HG03432 (cell line): ENCODE measurements at regions not wholly inside any gene's neighbourhood (a gene's known extent, or its start where the extent isn't known, plus 50 kb on each side); places are given as distances from the start of the nearest gene placed in this dataset.

Source experiments
- ATAC-seq: cut with Tn5 transposase; IDR thresholded peaks from one replicate; pipeline ENCODE4 v1.9.1; 2021; ENCODE audit warnings: mild to moderate bottlenecking, moderate library complexity; ENCODE audit not compliant: unreplicated experiment

DNA sequence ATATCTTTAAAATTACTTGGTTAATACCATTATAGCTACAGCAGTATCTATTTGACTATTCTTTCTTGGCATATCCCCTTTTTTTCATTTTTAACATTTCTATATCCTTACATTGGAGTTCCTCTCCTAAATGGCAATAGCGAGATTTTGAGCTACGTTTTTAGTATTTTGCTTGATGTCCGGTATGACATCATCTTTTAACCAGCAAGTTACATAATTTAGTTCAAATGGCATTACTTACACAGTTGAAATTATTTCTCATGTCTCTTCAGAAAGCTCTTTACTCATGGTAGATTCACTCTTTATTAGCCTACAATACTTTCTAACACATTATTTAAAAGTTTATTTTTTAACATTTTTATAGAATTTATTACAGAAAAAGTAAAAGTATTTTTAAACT lies 701.7 kb upstream of the EPHA7 start:
- ATAC-seq, result no peak

DNA sequence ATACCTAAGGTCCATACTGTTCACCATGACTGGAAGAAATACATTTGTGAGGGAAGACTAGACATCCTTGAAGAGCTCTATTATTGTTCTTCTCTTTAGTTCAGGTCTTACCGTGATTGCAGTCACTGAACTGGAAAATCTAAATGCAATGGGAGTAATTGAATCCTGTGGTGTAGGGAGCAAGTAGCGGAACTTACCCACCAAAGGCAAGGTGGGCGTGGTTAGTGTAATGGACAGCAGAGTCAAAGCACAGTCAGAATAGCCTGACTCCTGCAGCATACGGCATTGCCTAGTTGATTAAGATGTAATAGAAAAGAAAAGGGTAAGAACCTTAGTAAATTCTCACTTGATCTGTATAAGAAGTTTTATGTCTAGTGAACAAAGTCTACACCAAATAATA lies 679.7 kb upstream of the EPHA7 start:
- ATAC-seq, result no peak

DNA sequence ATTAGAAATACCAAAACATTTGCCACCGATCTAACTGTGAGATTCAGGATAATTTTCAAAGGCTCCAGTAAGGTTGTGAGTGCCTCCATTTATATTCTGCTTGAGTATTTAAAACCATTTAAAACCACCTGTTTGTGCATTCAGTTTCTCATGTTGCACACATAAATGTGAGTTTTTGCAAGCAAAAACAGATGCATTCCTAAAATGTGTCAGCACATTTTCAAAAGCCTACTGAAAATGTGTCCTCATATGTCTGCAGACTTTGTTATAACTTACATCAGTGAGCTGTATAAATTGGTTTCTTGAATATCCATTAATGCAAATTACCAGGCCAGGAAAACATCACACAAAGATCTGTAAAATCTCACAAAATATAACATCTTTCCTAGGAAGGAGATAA lies 676.6 kb upstream of the EPHA7 start:
- no peak for ATAC-seq

GRCh38 chr6:94089941-94090340 lies 670.6 kb upstream of the EPHA7 start:
- ATAC-seq, result no peak

DNA sequence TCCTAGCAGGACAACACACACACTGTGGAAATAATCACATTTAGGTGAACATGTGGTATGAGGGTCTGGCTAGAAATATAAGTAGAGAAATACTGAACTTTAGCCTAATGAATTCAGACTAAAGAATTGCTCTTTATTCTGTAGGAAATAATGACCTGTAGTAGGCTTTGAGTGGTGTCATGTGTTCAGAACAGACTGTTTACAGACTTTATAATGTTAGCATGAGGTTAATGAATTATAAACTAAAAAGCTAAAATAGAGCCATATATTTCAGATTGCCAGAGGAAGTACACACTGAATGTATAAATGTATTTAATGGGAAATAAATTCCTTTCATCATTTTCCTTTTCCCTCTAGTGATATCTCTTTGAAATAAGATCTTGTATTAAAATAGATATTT lies 669.5 kb upstream of the EPHA7 start:
- ATAC-seq, result no peak

DNA sequence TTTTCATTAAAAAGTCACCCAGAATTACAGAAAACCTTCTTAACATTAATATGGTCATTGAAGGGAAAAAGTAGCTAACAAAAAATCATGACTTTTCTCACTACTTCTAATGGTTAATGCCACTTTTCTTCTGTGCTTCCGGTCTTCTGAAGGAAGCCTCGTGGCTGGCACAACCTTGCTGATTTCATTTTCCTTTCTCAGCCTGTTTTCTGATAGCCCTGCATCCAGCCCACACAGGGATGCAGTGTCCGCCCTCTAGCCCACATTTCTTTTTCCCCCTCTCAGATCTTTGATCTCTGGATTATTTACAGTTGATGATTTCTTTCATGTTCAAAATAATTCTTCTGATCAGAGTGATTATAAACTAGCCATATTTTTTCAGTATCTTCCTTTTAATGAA lies 655.4 kb upstream of the EPHA7 start:
- ATAC-seq, result no peak

DNA sequence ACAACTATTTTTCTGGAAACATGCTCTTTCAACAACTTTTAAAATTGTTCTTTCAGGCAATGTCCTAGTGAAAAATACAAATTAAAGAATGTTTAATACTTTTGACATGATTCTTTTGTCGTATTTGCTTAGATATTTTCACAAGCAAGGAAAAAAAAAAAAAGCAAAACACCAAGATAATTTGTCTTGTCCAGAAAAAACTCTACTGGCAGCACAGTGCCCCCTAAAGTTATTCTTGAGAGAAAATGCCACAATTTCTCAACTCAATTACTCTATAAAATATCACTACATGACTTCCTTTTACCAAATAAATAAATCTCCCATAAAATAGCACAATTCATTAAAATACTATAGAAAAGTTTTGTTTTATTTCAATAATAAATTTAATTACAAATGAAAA lies 652.5 kb upstream of the EPHA7 start:
- ATAC-seq, result no peak

GRCh38 chr6:94065707-94066337 lies 646.5 kb upstream of the EPHA7 start:
- no peak for ATAC-seq

- ATAC-seq, result no peak
Observed at GRCh38 chr6:94052749-94053148, 633.4 kb upstream of the EPHA7 start.

DNA sequence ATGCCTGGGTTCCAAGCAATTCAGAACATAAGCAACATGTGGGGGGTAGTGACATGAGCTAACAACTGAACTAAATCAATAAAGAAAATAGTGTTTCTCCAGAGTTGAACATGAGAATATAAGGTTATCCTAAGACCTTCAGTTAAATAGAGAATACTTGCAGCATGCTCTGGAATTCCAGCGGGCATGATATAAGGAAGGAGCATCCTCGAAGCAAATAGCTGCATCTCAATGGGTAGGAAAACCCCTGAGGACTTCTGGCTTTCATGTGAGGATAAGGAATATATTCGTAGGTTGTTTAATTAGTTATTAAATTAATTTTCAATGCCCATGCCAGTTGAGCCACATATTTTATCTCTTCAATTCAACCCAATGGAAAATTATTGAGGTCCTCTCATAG lies 631.2 kb upstream of the EPHA7 start:
- no peak for ATAC-seq

- no peak for ATAC-seq
Observed at GRCh38 chr6:94049001-94049400, 629.6 kb upstream of the EPHA7 start.

- no peak for ATAC-seq
Observed at GRCh38 chr6:94045099-94045829, 625.9 kb upstream of the EPHA7 start.

DNA sequence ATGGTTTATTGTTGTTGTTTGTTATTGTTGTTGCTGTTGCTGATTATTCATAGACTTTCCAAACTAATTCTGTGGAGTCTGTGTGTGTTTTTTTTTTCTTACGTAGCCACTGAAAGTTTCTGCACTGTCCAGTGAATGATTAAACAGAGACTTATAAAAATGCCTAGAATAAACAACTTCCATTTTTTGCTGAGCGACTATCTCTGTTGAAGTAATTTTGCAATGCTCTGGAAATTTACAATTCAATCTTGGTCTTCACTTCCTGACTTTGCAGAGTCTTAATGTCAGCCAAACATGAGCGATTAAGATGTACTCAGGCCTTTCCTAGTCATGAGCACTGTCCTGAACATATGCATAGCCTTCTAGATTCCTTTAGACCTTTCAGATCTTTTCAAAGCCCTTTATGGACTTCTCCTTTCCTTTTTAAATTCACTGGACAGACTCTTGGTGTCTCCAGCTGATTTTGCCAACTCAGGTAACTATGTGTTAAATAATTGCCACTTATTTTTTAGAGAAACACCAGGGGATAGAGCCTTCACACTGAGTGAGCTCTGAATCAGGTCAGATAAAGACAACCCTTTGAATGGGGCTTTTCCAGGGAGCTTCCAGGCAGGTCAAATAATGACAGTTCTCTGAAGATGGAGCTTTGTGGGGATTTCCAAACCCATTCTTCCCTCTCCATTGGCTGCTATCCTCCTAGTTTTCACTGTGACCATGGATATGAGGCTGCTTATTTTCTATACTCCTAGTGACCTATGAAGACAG lies 622.8 kb upstream of the EPHA7 start:
- ATAC-seq, result peak; percentile 51

GRCh38 chr6:94036024-94036423 lies 616.7 kb upstream of the EPHA7 start:
- no peak for ATAC-seq

DNA sequence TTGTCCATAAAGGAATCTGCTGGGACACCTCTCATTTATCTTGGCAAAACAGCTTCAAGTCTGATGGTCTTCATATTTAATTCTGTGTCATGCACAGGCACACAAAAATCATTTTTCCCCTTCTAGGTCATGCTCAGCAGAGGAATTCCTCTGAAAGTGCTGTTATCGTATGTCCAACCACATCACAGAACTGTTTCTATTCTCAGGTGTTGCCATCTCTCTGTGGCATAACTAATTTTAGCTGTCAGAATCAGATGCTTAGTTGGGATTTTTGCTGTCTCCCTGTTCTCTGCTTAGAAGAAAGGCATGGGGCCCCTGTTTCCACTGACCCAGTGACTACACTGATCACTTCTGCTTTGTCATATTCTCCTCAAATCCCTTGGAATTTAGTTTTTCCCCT lies 608.0 kb upstream of the EPHA7 start:
- ATAC-seq, result no peak

- no peak for ATAC-seq
Observed at GRCh38 chr6:94026575-94026974, 607.2 kb upstream of the EPHA7 start.

GRCh38 chr6:94005835-94006234 lies 586.5 kb upstream of the EPHA7 start:
- ATAC-seq, result no peak

GRCh38 chr6:93992976-93993375 lies 573.6 kb upstream of the EPHA7 start:
- no peak for ATAC-seq

DNA sequence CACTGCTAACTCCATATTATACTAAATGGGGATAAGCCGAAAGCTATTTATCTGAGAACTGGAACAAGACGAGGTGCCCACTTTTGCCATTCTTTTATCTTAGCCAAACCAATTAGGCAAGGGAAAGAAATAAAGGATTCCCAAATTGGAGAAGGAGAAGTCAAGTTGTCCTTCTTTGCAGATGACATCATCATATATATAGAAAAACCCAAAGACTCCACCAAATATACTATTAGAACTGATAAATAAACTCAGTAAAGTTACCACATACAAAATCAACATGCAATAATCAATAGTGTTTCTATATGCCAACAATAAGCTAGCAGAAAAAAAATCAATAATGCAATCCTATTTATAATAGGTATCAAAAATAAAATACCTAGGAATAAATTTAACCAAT lies 570.3 kb upstream of the EPHA7 start:
- ATAC-seq, result no peak

- ATAC-seq, result no peak
Observed at GRCh38 chr6:93985953-93986352, 566.6 kb upstream of the EPHA7 start.

DNA sequence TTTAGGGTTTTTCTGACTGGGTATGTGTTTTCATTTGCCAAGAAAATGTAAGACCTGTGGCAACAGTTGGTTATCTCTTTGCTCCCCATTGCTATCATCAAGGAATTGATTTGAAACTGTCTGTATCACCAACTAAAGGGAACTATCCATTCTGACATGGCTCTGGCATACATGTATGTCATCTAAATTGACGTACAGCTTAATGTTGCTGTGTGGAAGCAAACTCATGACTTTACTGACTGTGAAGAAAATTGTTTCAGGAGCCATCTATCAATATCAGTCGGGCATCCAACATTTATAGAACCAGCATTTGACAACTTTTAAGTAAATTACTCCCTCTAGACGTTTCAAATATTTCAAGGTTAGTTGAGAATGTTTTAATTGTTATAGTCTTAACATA lies 555.8 kb upstream of the EPHA7 start:
- no peak for ATAC-seq

DNA sequence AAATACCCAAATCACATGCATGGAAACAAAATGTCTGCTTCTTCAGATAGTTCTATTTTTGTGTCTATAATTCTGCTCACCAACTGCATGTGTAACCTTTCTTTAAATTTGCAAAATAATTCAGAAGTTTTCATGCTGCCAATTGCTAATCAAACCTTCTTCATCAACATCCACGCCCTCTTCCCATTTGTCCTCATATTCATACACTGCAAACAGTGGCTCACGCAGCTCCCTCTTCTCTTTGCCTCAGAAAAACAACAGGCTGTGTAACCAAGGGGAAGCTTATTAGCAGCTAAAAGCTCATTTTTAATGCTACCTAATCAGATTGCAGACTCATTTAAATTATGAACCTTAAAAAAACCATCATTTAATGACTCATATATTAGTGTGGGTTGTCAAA lies 555.0 kb upstream of the EPHA7 start:
- ATAC-seq, result no peak
